ENCODE measurements at regions not wholly inside any gene's neighbourhood (a gene's known extent, or its start where the extent isn't known, plus 50 kb on each side); places are given as distances from the start of the nearest gene placed in this dataset.

DNA sequence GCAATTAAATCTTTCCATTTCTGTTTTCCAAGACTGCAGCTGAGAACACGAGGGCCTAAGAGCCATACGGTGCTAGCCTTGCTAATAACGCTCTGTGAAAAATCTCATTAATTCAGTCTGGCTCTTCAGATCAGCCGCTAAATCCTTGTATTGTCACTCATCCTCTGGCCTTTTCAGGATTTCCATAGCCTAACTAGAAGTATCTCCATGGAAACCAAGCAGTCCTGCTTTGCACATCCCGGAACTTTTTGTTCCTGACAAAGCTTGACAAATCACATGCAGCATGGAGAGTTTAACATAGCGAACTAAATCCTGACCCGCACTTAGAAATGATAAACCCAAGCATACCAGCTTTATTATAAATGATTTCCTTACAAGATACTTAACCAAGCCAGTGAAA is 383.7 kb downstream of the CD83 start:
- TF ChIP-seq EP300 (IDR thresholded peaks at IDR 0.05) (no peak), POLR2A (IDR thresholded peaks at IDR 0.05) (no peak), POLR2AphosphoS5 (IDR thresholded peaks at IDR 0.05) (peak in 1 of 3 donors; percentile 60)
- TF ChIP-seq, protein P1, sequence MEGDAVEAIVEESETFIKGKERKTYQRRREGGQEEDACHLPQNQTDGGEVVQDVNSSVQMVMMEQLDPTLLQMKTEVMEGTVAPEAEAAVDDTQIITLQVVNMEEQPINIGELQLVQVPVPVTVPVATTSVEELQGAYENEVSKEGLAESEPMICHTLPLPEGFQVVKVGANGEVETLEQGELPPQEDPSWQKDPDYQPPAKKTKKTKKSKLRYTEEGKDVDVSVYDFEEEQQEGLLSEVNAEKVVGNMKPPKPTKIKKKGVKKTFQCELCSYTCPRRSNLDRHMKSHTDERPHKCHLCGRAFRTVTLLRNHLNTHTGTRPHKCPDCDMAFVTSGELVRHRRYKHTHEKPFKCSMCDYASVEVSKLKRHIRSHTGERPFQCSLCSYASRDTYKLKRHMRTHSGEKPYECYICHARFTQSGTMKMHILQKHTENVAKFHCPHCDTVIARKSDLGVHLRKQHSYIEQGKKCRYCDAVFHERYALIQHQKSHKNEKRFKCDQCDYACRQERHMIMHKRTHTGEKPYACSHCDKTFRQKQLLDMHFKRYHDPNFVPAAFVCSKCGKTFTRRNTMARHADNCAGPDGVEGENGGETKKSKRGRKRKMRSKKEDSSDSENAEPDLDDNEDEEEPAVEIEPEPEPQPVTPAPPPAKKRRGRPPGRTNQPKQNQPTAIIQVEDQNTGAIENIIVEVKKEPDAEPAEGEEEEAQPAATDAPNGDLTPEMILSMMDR (IDR thresholded peaks at IDR 0.05) = no peak
